ENCODE measurements at regions not wholly inside any gene's neighbourhood (a gene's known extent, or its start where the extent isn't known, plus 50 kb on each side); places are given as distances from the start of the nearest gene placed in this dataset.

DNA sequence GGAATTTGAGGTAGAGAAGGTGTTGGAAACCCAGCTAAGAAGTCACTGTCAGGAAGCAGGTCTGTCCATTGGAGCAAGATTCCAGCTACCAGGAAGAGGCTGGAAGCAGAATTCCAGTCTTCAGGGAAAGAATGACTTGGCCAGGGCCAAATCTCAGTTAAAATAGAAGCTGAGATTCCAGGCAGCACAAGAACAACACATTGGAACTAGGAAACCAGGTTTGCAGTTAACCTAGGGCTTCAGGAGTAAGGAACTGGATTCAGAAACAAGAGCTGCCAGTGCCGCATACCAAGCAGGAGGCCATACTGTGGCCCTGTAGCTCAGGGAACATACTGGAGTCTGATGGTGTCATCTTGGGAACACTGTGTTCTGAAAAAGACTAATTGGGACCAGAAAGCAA lies 73.7 kb upstream of the FUCA2 start:
- 93 to 100% (median 96%) methylated on average over 1 of the region's 1 CpG for WGBS, 5 donors

GRCh38 chr6:143583542-143584327 lies 72.2 kb upstream of the FUCA2 start:
- no peaks in the 10 kb centered on the region for H3K27me3 ChIP-seq
- no peaks in the 10 kb centered on the region for H3K4me1 ChIP-seq
- no peak overlapping the region for H3K4me3 ChIP-seq
- H3K27ac ChIP-seq, result no peak overlapping the region
- H3K9me3 ChIP-seq, result no peaks in the 10 kb centered on the region
- TF ChIP-seq EP300 (IDR thresholded peaks at IDR 0.05), result no peak
- TF ChIP-seq POLR2AphosphoS5 (IDR thresholded peaks at IDR 0.05), result no peak
- no peak for TF ChIP-seq POLR2A (IDR thresholded peaks at IDR 0.05)
- TF ChIP-seq, protein P1, sequence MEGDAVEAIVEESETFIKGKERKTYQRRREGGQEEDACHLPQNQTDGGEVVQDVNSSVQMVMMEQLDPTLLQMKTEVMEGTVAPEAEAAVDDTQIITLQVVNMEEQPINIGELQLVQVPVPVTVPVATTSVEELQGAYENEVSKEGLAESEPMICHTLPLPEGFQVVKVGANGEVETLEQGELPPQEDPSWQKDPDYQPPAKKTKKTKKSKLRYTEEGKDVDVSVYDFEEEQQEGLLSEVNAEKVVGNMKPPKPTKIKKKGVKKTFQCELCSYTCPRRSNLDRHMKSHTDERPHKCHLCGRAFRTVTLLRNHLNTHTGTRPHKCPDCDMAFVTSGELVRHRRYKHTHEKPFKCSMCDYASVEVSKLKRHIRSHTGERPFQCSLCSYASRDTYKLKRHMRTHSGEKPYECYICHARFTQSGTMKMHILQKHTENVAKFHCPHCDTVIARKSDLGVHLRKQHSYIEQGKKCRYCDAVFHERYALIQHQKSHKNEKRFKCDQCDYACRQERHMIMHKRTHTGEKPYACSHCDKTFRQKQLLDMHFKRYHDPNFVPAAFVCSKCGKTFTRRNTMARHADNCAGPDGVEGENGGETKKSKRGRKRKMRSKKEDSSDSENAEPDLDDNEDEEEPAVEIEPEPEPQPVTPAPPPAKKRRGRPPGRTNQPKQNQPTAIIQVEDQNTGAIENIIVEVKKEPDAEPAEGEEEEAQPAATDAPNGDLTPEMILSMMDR (IDR thresholded peaks at IDR 0.05), result no peak
- intact Hi-C loops (cut with DNase I; ENCODE audit: low total_unique reads), result no loop called here
- peak in 1 of 2 donors; percentile 73 for DNase-seq
- H3K36me3 ChIP-seq, result no peaks in the 10 kb centered on the region
- 85 to 97% (median 94%) methylated on average over 5 of the region's 5 CpGs for WGBS, 5 donors

More for the DNA sequence above, 73.7 kb upstream of the FUCA2 start:
- no peaks in the 10 kb centered on the region for H3K27me3 ChIP-seq
- H3K36me3 ChIP-seq, result no peaks in the 10 kb centered on the region
- H3K4me3 ChIP-seq, result no peak overlapping the region
- TF ChIP-seq, protein P1 (IDR thresholded peaks at IDR 0.05), result no peak
- no peak for TF ChIP-seq POLR2AphosphoS5 (IDR thresholded peaks at IDR 0.05)
- no peak for TF ChIP-seq POLR2A (IDR thresholded peaks at IDR 0.05)
- TF ChIP-seq EP300 (IDR thresholded peaks at IDR 0.05), result no peak
- no peak overlapping the region for H3K27ac ChIP-seq
- no peaks in the 10 kb centered on the region for H3K9me3 ChIP-seq
- intact Hi-C loops (cut with DNase I; ENCODE audit: low total_unique reads), result no loop called here
- no peaks in the 10 kb centered on the region for H3K4me1 ChIP-seq
- DNase-seq, result no peak

GRCh38 chr6:143581835-143582480 lies 70.4 kb upstream of the FUCA2 start:
- DNase-seq, result no peak
- Histone ChIP-seq H3K27ac (no peak overlapping the region), H3K27me3 (no peaks in the 10 kb centered on the region), H3K4me3 (no peak overlapping the region), H3K4me1 (no peaks in the 10 kb centered on the region), H3K9me3 (no peaks in the 10 kb centered on the region), H3K36me3 (no peaks in the 10 kb centered on the region)
- TF ChIP-seq POLR2AphosphoS5 (IDR thresholded peaks at IDR 0.05) (no peak), POLR2A (IDR thresholded peaks at IDR 0.05) (no peak), EP300 (IDR thresholded peaks at IDR 0.05) (no peak)
- TF ChIP-seq, protein P1 (IDR thresholded peaks at IDR 0.05), result no peak
- intact Hi-C loops (cut with DNase I; ENCODE audit: low total_unique reads), result no loop called here
- 71 to 75% (median 72%) methylated on average over 3 of the region's 3 CpGs for whole genome bisulfite sequencing, 5 donors

GRCh38 chr6:143579703-143580102 lies 68.2 kb upstream of the FUCA2 start:
- intact Hi-C loops (cut with DNase I; ENCODE audit: low total_unique reads), result loop anchor here (5.0 to 10.0 kb wide), 2 partner anchors 265 to 433 kb away; partner anchors contain the start of gene LTV1
- DNase-seq, result peak in 1 of 2 donors; percentile 40
- H3K4me1 ChIP-seq, result peaks cover 0 to 9% (median 3%) of the 10 kb centered on the region in 4 donors
- TF ChIP-seq POLR2A (IDR thresholded peaks at IDR 0.05) (no peak), POLR2AphosphoS5 (IDR thresholded peaks at IDR 0.05) (peak in 1 of 3 donors; percentile 33), EP300 (IDR thresholded peaks at IDR 0.05) (no peak)
- TF ChIP-seq, protein P1 (IDR thresholded peaks at IDR 0.05), result no peak
- 76 to 92% (median 85%) methylated on average over 8 of the region's 8 CpGs for WGBS, 5 donors
- no peaks in the 10 kb centered on the region for H3K27me3 ChIP-seq
- H3K4me3 ChIP-seq, result no peak overlapping the region
- H3K36me3 ChIP-seq, result no peaks in the 10 kb centered on the region
- H3K9me3 ChIP-seq, result no peaks in the 10 kb centered on the region
- H3K27ac ChIP-seq, result no peak overlapping the region
